UCSD-AML1 (cell line): ENCODE measurements at regions not wholly inside any gene's neighbourhood (a gene's known extent, or its start where the extent isn't known, plus 50 kb on each side); places are given as distances from the start of the nearest gene placed in this dataset.

Experiments used
- DNase-seq: peaks from one replicate; lab custom pipeline; 2025; ENCODE audit not compliant: unreplicated experiment; lab: John Stamatoyannopoulos, UW

DNA sequence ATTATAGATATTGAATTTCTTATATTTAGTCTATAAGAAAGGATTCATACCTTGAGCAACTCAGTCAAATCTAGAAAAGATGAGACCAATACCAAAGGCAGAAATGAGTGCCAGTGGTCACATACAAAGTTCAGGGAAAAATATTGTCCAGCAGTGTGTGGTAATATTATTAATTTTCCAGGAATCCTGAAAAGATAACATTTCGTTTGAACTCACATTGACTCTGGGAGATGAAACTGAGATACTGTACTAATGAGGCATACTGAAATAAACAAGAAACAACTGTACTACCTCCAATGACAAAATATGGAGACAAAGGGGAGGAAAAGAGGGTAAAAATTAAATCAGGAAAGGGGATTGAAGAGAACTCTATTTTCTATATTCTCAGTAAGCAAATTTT is 212.4 kb downstream of the TRAM1L1 start:
- DNase-seq: no peak

DNA sequence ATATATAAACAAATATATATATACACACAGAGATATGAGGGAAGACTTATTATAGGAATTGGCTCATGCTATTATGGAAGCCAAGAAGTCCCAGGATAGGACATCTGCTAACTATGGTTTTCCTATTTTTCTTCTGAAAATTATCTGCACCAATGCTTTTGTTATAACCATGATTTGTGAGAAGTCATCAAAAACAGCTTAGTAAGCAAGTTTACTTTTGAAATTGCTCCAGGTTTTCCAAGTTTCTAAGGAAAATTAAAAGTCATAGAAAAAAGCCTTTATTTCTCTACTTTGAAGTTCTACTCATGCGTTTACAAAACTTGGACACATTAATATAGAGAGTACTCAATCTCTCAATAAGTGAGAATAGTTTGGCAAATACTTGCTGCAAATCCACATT is 213.1 kb downstream of the TRAM1L1 start:
- DNase-seq: no peak

DNA sequence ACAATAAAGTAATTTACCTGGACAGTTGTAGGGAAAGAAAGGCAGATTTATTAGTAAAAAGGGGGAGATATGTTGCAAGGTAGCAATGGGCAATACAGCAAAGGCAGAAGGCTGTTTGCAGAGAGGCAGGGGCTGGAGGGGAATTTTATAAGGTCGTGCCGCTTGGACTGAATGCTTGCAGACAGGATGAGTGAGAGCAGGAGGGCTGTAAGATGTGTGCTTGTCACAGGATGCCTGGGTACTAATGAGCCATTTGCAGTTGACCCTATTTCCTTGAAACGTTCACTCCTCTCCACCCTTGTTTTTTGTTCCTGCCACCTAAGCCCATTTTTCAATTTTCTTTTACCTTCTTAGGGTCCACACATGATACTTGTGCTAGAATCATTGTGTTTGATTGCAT is 214.7 kb downstream of the TRAM1L1 start:
- DNase-seq: no peak

DNA sequence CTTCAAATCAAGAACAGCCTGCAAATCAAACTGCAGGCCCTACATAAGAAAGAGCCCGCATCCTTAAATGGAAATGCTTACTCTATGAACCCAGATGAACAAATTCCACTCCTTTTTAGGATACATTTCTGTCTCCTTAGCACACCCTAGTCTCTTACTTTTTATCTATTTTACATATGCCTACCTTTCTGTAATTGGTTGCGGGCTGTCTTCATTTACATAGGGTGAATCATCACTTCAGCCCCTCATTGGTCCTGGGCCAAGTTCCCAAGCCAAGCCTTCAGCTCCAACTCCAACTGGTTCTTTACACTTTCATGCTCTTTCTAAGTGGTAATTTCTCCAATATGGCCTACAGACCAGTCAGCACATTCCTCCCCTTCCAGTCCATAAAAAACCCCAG is 219.3 kb downstream of the TRAM1L1 start:
- DNase-seq: no peak

DNA sequence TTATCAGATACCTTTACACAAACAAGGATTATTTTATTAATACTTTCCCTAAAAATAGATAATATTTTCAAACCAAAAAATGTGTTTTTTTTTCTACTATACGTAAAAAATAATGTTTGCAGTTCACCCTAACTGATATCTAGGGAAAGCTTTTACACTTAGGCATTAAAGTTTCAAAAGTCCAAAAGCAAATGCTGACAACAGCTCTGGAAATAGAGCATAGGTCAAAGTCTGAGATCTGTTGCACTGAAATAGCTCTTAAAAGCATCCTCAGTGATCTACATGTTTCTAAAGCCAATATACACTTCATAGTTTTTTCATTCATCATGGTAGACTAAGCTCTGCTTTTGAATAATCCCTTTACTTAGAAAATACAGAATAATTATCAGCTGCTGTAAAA is 222.8 kb downstream of the TRAM1L1 start:
- no peak for DNase-seq

DNA sequence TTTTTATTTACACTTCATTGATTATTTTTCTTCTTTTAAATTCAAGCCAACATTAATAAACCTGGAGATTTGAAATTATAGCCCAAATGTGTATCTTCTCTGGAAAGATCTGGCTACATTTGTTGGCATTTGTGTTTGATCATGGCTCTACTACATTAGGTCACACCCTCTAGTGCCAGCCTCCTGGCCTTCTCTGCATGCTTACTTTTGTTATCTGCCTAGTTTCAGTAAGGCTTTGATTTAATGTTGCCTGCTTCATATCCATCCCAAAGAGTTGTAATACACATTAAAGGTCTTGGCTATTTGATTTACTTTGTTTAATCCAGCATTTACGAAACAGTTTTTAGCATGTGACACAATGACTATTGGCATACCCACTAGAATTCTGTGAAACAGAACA is 224.5 kb downstream of the TRAM1L1 start:
- no peak for DNase-seq

DNA sequence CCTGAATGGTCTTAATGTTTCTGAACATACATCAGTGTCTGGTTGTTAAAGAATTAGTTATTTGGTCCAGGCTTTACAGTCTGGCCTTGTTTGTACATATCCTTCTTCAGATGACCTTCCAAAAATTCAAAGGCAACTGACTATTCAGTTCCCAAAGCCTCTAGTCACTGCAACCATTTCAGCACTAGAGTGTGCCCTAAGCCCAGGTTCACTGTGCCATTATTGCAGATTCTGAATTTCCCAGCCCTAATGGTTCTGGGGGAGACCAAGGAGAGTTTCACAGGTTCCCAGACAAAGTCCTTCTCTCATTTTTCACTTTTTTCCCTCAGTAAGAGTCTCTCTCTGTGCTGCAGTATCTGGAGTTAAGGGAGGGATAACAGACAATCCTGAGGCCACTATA is 235.8 kb downstream of the TRAM1L1 start:
- DNase-seq: no peak

DNA sequence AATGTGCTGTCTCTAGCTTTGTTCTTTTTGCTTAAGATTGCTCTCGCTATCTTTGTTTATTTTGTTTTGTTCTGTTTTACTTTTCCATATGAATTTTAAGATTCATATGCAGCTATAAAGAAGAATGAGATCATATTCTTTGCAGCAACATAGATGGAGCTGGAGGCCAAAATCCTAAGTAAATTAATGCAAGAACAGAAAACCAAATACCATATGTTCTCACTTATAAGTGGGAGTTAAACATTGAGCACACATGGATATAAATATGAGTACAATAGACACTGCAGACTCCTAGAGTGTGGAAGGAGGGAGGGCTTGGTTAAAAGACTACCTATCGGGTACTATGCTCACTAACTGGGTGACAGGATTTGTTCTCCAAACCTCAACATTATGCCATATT is 237.8 kb downstream of the TRAM1L1 start:
- DNase-seq: no peak

DNA sequence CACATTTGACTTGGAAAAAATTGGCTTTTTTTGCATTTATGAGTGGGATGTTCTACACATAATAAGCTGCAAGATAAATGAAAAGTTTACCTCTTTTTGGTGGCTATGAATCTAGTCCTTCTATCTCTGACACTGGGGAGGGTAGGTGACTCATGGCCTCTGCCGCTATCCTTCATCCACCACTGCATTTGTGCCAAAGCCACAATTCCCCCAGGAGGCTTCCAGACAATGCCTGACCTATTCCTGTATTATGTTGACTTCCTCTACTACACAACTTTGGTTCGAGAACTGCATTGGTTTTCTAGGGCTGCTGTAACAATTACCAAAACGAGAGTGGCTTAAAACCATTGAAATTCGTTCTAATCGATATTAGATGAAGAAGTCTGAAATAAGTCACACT is 245.6 kb downstream of the TRAM1L1 start:
- DNase-seq: no peak

DNA sequence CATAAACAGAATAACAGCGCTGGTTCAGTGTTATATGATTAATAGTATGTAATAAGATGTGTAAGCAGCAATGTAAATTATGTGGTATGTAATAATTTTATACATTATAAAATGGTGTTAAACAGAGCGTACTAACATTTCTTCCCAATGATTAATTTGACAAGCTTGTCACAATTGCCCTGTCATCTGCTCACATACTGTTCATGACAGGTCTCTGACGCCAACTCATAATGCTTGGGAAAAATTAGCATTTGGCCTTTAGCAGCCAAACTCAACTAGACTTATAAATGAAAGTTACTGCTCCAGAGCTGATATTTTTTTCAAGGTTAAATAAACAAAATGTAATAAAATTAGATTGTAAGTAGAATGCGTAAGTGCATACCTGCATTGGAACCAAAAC is 246.8 kb downstream of the TRAM1L1 start:
- no peak for DNase-seq

DNA sequence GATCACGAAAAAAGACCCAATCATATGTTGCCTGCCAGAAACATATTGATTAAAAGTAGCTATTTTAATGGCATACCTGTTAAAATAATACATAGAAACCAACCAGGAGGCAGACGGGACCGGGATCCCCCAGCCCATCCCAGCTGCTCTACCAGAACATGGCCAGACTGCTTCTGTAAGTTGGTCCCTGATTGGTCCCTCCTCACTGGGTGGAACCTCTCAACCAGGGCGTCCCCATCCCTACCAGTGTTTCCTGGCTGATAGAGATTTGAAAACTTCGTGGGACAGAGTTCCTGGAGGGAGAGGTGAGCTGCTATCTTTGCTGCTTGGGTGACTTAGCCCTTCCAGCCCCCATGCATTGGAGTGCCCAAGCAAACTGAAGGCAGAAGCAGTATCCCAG is 256.2 kb downstream of the TRAM1L1 start:
- DNase-seq: no peak

DNA sequence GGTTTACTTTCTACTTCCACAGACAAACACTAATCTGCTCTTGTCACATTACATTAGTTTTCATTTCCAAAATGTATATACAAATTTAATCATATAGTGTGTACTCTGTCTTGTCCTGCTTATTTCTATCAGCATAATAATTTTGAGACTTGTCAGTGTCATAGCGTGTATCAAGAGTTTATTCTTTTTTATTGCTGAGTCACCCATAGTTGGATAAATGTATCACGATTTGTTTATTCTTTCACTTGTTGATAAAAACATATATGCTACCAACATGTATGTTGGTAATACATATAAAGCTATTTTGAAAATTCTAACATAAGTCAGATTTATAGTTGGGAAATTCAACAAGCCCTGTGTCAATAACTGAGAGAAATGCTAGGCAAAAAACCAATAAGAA is 261.2 kb downstream of the TRAM1L1 start:
- no peak for DNase-seq

DNA sequence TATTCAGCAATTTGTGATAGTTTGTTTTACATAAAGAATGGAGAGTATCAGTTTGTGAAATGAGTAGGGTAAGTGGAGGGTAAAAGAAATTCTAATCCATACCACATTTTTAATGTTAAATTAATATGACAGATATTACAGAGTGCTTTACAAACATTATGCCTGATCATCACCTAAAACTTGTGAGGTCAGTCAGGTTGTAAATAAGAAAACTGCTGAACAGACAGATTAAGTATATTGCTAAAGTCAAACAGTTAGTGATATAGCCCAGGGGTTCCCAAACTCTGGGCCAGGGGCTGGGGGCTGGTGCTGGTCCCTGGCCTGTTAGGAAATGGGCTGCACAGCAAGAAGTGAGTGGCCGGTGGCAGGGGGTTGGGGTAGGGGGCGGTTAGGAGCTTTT is 273.6 kb downstream of the TRAM1L1 start:
- DNase-seq: no peak

DNA sequence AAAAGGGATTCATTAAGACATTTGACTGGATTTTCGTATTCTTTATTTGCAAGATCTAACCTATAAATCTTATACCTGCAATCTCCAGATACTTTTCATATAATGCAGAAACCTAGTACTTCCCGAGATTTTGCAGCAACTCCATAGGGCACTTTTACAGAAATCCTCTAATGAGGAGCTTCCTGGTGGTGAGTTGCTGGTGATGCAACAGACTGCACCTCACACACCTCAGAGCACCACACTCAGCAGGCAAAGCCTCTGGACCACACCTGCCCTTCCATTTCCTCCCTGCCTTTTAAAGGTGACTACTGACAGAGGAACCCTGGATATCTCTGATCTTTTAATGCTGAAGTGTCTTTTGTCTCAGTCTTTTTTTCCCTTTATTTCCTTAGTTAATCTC is 289.4 kb downstream of the TRAM1L1 start:
- DNase-seq: no peak

DNA sequence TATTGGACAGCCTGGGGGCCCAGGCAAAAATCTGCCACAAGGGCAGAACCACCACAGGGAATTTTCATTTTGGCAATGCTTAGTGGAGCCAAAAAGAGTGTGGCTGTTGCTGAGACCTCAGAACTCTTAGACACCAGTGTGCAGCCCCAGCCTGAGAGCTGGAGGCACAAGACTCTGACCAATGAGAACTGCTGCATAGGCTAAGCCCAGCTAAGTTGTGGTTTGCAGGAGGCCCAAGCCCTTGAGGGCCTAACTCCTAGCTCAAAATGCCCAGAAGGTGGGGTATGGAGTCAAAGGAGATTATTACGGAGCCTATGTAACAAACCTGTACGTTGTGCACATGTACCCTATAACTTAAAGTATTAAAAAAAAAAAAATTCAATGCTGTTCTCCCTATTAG is 296.7 kb downstream of the TRAM1L1 start:
- no peak for DNase-seq

DNA sequence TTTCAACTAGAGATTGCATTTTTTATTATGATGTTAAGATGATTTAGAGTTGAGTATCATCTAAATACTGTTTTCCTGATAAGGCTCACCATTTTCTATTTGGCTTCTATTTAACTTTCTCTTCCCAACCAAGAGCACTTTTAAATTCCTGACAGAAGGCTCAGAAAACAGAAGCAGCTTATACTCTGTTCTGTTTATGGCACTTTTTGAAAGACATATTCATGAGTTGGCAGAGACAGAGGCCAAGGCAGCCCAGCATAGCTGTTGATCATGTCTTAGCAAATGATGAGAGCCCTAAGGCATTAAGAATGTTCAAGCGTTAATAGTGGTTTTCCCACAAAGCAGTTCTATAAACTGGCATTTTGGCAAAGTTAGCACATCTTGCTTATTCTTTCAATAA is 330.3 kb downstream of the TRAM1L1 start:
- no peak for DNase-seq

DNA sequence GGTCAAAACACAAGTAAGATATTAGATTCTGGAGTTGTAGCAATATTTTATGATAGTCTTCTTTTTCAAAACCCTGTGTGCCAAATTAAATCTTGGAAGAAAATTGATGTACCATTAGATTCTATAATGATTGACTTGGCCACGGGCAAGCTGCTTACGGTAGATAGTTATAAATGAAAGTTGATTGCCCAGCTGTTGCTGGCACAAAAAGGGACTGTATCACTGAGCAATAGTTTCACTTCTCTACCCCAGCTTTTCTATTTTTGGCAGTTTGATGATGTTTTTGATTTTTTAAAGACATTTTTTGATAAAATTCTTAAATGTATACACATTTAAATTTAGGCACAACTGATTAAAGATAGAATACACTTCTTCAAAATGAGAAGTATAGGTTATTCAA is 333.3 kb downstream of the TRAM1L1 start:
- DNase-seq: no peak

DNA sequence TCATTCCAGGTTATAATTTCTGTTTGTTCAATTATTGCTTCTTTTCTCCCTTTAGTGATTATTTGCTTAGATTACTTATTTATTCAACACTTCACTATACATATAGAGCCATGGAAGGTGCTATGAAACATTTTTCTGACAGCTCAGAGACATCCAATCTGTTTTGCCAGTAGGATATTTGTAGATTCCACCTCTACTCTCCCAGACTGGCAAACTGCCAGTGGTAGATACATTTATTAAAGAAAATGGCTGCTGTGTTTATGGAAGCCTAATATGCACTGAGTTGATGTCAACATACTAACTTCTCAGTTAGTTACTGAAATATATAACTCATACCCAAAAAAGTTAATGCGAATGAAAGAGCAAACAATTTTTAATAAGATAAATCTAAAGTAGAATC is 348.6 kb downstream of the TRAM1L1 start:
- DNase-seq: no peak

DNA sequence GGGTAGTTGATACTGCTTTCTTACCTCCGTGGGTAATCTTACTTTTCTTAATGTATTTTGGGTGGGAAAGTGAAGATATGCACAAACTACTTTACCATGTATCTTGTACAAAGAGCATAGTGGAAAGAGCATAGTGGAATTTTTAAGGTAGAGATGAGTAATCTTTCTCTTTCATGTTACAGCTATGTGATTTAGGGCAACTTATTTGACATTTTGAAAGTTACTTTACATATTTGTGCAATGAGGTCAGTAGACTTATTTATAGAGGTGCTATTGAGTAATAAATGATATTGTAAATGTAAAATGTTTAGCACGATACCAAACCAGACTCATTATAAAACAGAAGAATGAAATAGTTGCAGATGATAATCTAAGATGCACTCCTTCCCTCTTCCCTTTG is 351.2 kb downstream of the TRAM1L1 start:
- no peak for DNase-seq

DNA sequence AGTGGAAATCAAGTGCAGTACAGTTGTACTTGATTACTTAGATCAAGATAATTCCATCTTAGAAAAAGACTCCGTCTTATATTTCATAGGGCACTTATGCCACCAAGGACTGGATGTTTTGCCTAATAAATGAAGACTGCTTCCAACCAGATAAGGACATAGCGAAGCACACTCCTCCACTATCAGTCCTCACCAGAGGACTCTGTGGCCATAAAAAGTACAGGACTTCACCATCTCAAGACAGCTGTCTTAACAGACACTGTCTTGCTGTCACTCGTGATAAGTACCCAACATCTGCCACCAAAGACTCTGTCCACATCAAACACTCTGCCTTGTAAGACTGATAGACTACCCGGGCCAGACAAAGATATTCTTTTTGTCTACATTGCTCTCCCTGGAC is 352.0 kb downstream of the TRAM1L1 start:
- DNase-seq: no peak

DNA sequence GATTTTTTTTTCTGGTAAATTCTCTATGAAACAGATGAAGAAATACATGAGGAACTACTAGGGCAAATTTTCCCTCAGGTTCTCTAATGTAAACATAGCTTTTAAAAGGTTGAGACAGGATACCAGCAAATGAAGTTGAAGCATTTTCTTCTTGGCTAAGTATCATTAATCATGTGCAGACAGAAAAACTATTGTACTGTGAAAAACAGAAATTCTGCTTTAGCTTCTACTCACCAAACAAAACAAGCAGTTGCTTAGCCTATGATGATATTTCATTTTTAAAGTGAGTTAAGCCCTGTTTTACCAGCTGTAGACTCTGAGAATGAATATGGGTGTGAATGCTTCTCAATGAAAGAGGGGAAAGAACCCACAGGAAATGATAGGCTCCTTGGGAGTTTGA is 358.9 kb downstream of the TRAM1L1 start:
- no peak for DNase-seq

DNA sequence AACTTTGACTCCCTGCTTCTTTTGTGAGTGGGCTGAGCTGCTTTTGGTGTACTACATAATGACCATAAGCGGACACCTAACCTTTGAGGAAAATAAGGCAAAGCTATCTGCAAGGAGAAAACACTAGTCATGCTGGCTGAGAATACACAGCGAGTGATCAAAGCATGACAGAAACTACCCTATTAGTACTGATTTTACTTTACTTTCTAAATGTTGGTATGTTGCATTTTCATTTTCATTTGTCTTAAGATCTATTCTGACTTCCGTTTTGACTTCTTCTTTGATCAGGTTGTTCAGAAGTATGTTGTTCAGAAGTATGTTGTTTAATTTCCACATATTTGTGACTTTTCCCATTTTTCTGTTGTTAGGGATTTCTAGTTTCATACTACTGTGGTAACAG is 361.1 kb downstream of the TRAM1L1 start:
- DNase-seq: no peak

DNA sequence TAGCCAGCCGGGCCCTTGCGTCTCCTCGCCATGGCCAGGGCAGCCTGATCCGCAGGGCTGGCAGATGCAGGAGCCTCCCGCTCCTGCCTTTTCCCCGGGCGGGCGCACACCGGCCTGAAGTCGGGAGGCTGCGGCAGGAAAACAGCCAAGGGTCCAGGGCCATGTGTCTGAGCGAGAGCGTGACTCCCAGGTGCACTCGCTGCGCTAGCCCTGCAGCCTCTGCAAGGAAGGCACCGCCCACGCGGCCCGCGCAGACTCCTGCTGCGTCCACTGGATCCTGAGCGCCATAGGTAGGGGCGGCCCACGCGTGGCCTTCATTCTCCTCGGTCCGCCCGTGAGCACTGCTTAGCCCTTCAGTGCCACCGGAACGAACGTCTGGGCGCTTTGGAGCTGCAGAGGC is 379.9 kb downstream of the TRAM1L1 start:
- DNase-seq: no peak

DNA sequence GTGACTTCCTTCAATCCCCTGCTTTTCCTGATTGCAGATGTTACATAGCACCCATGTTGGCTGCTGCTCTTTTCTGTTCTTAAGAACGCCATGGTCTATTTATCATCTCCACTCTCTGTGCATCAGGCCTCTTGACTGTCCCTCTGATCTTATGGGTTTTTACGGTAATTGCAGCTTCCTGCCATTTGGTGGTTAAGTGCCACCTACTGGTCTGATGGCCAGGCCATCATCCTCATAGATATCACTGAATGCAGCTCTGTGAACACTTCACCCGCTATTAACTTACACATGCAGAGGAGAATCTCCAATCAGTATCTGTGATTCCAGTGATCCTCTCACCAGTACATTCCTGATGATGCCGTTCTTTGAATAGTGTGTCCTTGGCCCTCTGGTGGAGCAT is 382.4 kb downstream of the TRAM1L1 start:
- no peak for DNase-seq
